Parathyroid adenoma (tissue), 2 donors: ENCODE measurements at regions not wholly inside any gene's neighbourhood (a gene's known extent, or its start where the extent isn't known, plus 50 kb on each side); places are given as distances from the start of the nearest gene placed in this dataset.

Experiments used
- H2AFZ ChIP-seq: fragments of 300-600 bp; sonication (generic); one replicate; pipeline ENCODE4 v1.7.0; 2017; ENCODE audit warnings: antibody characterized with exemption, mild to moderate bottlenecking
- H3K27ac ChIP-seq: fragments of 300-600 bp; sonication (generic); one replicate; pipeline ENCODE4 v1.7.0; 2017
- H3K27me3 ChIP-seq: fragments of 300-600 bp; sonication (generic); one replicate; pipeline ENCODE4 v1.7.0; 2017; ENCODE audit warnings: low read length; ENCODE audit not compliant: control insufficient read depth, insufficient read depth
- H3K36me3 ChIP-seq: fragments of 300-600 bp; sonication (generic); one replicate; pipeline ENCODE4 v1.7.0; 2017; ENCODE audit warnings: low read length; ENCODE audit not compliant: control insufficient read depth, insufficient read depth
- H3K4me1 ChIP-seq: fragments of 300-600 bp; sonication (generic); one replicate; pipeline ENCODE4 v1.7.0; 2017; ENCODE audit warnings: control low read depth
- H3K4me2 ChIP-seq: fragments of 300-600 bp; sonication (generic); one replicate; pipeline ENCODE4 v1.7.0; 2017; ENCODE audit warnings: low read length
- H3K4me3 ChIP-seq: fragments of 300-600 bp; sonication (generic); one replicate; pipeline ENCODE4 v1.7.0; 2017; ENCODE audit warnings: low read depth, low read length
- H3K79me2 ChIP-seq: fragments of 300-600 bp; sonication (generic); one replicate; pipeline ENCODE4 v1.7.0; 2017; ENCODE audit warnings: control low read depth
- H3K9ac ChIP-seq: fragments of 300-600 bp; sonication (generic); one replicate; pipeline ENCODE4 v1.7.0; 2017; ENCODE audit warnings: mild to moderate bottlenecking
- H3K9me3 ChIP-seq: fragments of 300-600 bp; sonication (generic); one replicate; pipeline ENCODE4 v1.7.0; 2017; ENCODE audit warnings: low read length; ENCODE audit not compliant: control insufficient read depth
- TF ChIP-seq, protein P1 (sequence below): fragments of 300-600 bp; sonication (generic); IDR thresholded peaks from one replicate; pipeline ENCODE4 v1.7.0; 2017; ENCODE audit warnings: antibody characterized with exemption, mild to moderate bottlenecking
- donor health status: primary hyperparathyroidism.

DNA sequence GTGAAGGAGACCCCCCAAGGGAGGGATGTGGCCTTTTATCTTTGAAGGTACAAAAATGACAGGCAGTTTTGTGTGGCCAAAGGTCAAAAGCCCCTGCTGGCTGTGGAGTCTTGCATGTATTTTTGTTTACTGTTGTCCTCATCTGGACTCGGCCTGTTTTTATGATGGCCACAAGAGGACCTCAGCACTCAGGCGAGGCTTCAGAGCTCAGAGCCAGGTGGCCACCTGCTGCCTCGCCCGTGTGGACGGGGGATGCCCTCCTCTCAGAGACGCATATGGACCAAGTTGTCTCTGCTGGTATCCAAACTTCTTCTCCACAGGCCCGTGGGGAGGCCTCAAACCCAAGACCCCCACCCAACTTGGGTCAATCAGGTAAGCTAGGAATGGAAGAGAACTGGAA lies 118.2 kb downstream of the DACT2 start:
- TF ChIP-seq, protein P1, sequence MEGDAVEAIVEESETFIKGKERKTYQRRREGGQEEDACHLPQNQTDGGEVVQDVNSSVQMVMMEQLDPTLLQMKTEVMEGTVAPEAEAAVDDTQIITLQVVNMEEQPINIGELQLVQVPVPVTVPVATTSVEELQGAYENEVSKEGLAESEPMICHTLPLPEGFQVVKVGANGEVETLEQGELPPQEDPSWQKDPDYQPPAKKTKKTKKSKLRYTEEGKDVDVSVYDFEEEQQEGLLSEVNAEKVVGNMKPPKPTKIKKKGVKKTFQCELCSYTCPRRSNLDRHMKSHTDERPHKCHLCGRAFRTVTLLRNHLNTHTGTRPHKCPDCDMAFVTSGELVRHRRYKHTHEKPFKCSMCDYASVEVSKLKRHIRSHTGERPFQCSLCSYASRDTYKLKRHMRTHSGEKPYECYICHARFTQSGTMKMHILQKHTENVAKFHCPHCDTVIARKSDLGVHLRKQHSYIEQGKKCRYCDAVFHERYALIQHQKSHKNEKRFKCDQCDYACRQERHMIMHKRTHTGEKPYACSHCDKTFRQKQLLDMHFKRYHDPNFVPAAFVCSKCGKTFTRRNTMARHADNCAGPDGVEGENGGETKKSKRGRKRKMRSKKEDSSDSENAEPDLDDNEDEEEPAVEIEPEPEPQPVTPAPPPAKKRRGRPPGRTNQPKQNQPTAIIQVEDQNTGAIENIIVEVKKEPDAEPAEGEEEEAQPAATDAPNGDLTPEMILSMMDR = no peak
- no peak overlapping the region for H3K27ac ChIP-seq
- H3K4me3 ChIP-seq = no peak overlapping the region
- no peaks in the 10 kb centered on the region for H3K27me3 ChIP-seq
- no peaks in the 10 kb centered on the region for H3K79me2 ChIP-seq
- no peaks in the 10 kb centered on the region for H3K36me3 ChIP-seq
- peaks cover 3% of the 10 kb centered on the region for H3K9me3 ChIP-seq
- no peak overlapping the region for H3K4me2 ChIP-seq
- no peak overlapping the region for H2AFZ ChIP-seq
- no peaks in the 10 kb centered on the region for H3K4me1 ChIP-seq
- H3K9ac ChIP-seq = no peak overlapping the region

DNA sequence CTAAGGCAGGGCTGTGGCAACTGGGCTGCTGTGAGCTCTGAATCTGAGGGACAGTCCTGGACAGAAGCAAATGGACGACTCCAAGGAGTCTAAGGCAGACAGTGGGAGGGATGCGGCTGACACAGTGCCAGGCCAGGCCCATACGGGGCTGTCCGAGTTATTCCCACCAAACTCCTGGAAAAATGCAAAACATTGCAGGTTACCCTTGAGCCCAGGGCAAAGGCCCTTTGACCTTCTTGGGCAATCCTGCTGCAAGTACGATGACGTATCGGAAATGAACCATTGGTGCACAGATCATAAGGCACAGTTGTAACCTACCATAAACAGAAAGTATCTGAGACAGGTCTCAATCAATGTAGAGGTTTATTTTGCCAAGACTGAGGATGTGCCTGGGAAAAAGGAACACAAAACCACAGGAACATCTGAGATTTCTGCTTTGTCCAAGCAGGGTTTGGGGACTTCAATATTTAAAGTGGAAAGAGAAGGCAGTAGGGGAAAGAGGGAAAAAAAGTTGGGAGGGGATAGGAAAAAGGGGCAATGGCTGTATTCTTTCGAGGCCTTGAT lies 118.9 kb downstream of the DACT2 start:
- Histone ChIP-seq H3K4me2 (no peak overlapping the region), H3K9ac (no peak overlapping the region)

DNA sequence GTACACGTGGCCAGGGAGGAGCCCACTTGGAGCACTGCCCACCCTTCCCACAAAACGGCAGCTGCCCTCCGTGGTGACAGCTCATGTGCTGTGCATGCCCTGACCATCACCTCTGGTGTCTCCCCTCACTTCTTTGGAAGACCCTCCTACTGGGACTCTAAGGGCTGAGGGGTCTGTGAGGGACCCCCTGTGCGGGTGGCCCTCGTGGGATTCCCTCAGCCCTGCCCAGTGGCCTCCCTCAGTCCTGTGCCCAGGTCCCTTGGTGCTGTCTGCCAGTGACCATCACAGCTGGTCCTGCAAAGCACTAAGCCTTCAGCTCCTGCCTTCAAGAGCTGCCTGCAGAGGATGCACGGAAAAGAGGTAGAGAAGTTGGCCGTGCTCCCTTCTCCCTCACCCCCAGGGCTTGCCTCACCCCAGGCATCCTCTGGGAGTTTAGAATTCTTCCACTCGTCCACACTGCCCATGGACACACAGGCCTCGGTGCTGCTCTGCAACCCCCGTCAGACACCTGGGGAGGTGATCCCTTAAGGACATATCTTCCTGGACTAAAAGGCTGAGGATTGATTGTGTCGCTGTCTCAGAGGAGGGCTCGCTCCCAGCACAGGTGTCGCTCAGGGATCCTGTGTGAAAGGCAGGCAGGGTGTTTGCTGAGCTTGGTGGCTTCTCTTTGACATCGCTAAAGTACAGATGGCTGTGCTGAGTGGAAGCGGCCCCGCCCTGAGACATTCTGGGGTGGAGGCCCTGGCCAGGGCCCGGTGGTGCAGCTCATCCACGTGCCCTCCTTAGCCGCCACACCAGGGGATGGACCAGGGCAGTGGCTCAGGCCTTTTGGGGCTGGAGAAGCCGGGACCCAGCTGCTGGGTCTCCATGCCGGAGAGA lies 119.5 kb upstream of the FRMD1 start:
- Histone ChIP-seq H3K4me3 (no peak overlapping the region), H3K36me3 (no peaks in the 10 kb centered on the region), H3K4me1 (no peaks in the 10 kb centered on the region), H3K27ac (no peak overlapping the region), H3K79me2 (no peaks in the 10 kb centered on the region), H3K27me3 (no peaks in the 10 kb centered on the region), H3K4me2 (no peak overlapping the region), H3K9me3 (no peaks in the 10 kb centered on the region), H2AFZ (no peak overlapping the region), H3K9ac (no peak overlapping the region)
- TF ChIP-seq, protein P1 = no peak

More for the DNA sequence above, 118.9 kb downstream of the DACT2 start:
- Histone ChIP-seq H2AFZ (no peak overlapping the region), H3K9me3 (peaks cover 3% of the 10 kb centered on the region), H3K79me2 (no peaks in the 10 kb centered on the region), H3K4me3 (no peak overlapping the region), H3K27me3 (no peaks in the 10 kb centered on the region), H3K36me3 (no peaks in the 10 kb centered on the region), H3K4me1 (no peaks in the 10 kb centered on the region), H3K27ac (no peak overlapping the region)
- TF ChIP-seq, protein P1 = no peak

DNA sequence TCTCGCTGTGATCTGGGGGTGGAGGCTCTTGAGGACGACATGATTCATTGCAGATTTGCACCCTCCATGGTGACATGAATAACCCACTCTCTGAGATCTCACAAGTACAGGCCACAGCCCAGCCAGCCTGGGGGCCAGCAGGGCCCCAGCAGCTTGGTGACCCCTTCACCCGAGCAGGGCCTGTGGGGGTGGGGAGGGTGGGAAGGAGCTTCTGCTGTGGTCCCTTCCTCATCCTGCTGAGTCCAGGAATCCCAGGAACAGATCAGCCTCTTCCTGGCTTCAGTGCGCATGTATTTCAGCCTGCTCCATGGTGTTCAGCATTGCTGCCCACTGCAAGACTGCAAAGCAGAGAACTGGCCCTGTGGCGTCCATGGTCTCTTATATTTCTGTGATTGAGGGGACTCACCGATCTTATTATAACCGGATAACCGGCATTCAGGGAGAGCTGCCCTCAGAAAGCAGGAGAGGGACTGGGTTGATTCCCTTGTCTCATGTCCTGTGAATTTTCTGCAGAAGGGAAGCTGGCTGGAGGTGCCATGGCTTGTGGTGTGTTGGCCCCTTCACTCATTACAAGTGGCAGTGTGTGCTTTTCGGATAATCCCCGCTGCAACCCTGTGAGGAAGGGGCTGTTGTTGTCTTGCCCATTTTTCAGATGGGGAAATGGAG lies 118.8 kb upstream of the FRMD1 start:
- H3K9me3 ChIP-seq = no peaks in the 10 kb centered on the region
- H2AFZ ChIP-seq = no peak overlapping the region
- H3K79me2 ChIP-seq = no peaks in the 10 kb centered on the region
- H3K4me3 ChIP-seq = no peak overlapping the region
- no peaks in the 10 kb centered on the region for H3K4me1 ChIP-seq
- H3K4me2 ChIP-seq = no peak overlapping the region
- H3K36me3 ChIP-seq = no peaks in the 10 kb centered on the region
- H3K27me3 ChIP-seq = no peaks in the 10 kb centered on the region
- H3K9ac ChIP-seq = no peak overlapping the region
- TF ChIP-seq, protein P1 = no peak
- no peak overlapping the region for H3K27ac ChIP-seq
